Erythroblast (primary cell): ENCODE measurements at regions not wholly inside any gene's neighbourhood (a gene's known extent, or its start where the extent isn't known, plus 50 kb on each side); places are given as distances from the start of the nearest gene placed in this dataset.

Experiments
- GATA1 ChIP-seq: IDR thresholded peaks from 2 replicates; pipeline ENCODE4 v1.6.1; 2011; ENCODE audit warnings: low read depth, mild to moderate bottlenecking, control low read depth, low read length, moderate library complexity
- POLR2A ChIP-seq: IDR thresholded peaks from 2 replicates; pipeline ENCODE4 v1.6.1; 2011; ENCODE audit warnings: mild to moderate bottlenecking, low read length

DNA sequence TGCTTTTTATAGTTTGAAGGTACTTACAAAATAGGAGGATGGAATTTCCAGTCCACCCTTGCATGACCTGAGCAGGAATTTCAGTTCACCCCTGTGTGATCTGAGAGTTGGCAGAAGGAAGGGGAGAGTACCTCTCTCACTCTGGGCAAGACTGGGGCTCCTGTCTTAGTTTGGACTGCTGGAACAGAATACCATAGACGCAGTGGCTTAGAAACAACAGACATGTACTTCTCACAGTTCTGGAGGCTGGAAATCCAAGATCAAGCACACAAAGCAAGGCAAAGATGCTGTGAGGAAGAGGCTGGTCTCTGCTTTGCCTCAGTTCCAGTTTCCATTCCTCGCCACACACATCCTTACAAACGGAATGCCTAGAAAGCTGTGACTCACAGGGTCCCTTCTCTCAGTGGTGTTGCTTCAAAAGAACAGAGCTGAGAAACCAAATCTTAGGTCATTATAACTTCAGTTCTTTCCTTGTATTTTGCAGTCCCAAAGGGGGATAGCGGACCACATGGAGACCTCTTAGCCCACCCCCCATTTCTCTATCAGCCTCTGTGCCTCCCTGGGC is 108.8 kb upstream of the HAAO start:
- TF ChIP-seq POLR2A (no peak), GATA1 (no peak)
